Naive thymus-derived CD8-positive, alpha-beta T cell (primary cell): ENCODE measurements at regions not wholly inside any gene's neighbourhood (a gene's known extent, or its start where the extent isn't known, plus 50 kb on each side); places are given as distances from the start of the nearest gene placed in this dataset.
"Not testable (repeated sequence)": the region's sequence is repeated elsewhere in the genome, so short reads cannot be mapped to it uniquely, and the experiment has no call there.

ENCODE experiments used
- ATAC-seq, 2 donors: fragments of 150-1000 bp; cut with Tn5 transposase in 1 of 2; sonication (Bioruptor Pico), chemical (Tn5 transposase) in 1 of 2; 1 replicate in 1 of 2; 2 replicates in 1 of 2; pipeline ENCODE4 v1.10.0; 2021; ENCODE audit warnings: mild to moderate bottlenecking in 2 of 2, moderate library complexity in 2 of 2
- POLR2A ChIA-PET: fragments of 350-600 bp; sonication (Branson Sonifier 250); formaldehyde crosslinking; loops from one replicate; lab custom pipeline; 2021; ENCODE audit warnings: antibody characterized with exemption; lab: Charles Lee
- DNase-seq, 10 donors: peaks; one replicate each; pipeline versions ENCODE4 v3.0.0 to v3.0.0-alpha.2; 2020 to 2022
- H3K27ac Mint-ChIP-seq, 10 donors: one replicate each; pipeline ENCODE4 v1.8.0; 2020 to 2022; ENCODE audit warnings: mild to moderate bottlenecking in 10 of 10, mixed read lengths in 10 of 10, moderate library complexity in 4 of 10, inconsistent platforms in 1 of 10
- H3K27me3 Mint-ChIP-seq, 5 donors: one replicate each; pipeline ENCODE4 v1.8.0; 2021 to 2022; ENCODE audit warnings: mixed read lengths in 5 of 5
- H3K36me3 Mint-ChIP-seq, 3 donors: one replicate each; pipeline ENCODE4 v1.8.0; 2020 to 2022; ENCODE audit warnings: mixed read lengths in 3 of 3, mild to moderate bottlenecking in 2 of 3, inconsistent platforms in 1 of 3
- H3K4me1 Mint-ChIP-seq, 4 donors: one replicate each; pipeline ENCODE4 v1.8.0; 2021 to 2022; ENCODE audit warnings: mixed read lengths in 4 of 4
- H3K4me3 Mint-ChIP-seq, 10 donors: one replicate each; pipeline ENCODE4 v1.8.0; 2020 to 2022; ENCODE audit warnings: mild to moderate bottlenecking in 10 of 10, mixed read lengths in 10 of 10, moderate library complexity in 6 of 10, inconsistent platforms in 1 of 10
- H3K9me3 Mint-ChIP-seq, 9 donors: one replicate each; pipeline ENCODE4 v1.8.0; 2020 to 2022; ENCODE audit warnings: mixed read lengths in 9 of 9, mild to moderate bottlenecking in 3 of 9, inconsistent platforms in 1 of 9, moderate library complexity in 1 of 9

- DNase-seq = no peak
- ATAC-seq = no peak
- Mint-ChIP-seq H3K4me1 (no peaks in the 10 kb centered on the region), H3K27me3 (no peaks in the 10 kb centered on the region), H3K4me3 (no peak overlapping the region), H3K36me3 (no peaks in the 10 kb centered on the region), H3K9me3 (peaks cover 2 to 21% (median 7%) of the 10 kb centered on the region in 9 donors), H3K27ac (no peak overlapping the region)
- POLR2A ChIA-PET = no interaction called here
Observed at GRCh38 chr7:119046068-119046467, 821.6 kb downstream of the ANKRD7 start.

GRCh38 chr7:119065966-119066365 lies 841.5 kb downstream of the ANKRD7 start:
- H3K4me3 Mint-ChIP-seq = no peak overlapping the region
- DNase-seq (no peak), ATAC-seq (no peak)
- no peak overlapping the region for H3K27ac Mint-ChIP-seq
- POLR2A ChIA-PET = no interaction called here
- H3K9me3 Mint-ChIP-seq = peaks cover 0 to 15% (median 2%) of the 10 kb centered on the region in 9 donors
- H3K4me1 Mint-ChIP-seq = no peaks in the 10 kb centered on the region
- no peaks in the 10 kb centered on the region for H3K36me3 Mint-ChIP-seq
- no peaks in the 10 kb centered on the region for H3K27me3 Mint-ChIP-seq

GRCh38 chr7:119086026-119086425 lies 861.5 kb downstream of the ANKRD7 start:
- POLR2A ChIA-PET = no interaction called here
- Mint-ChIP-seq H3K4me3 (no peak overlapping the region), H3K36me3 (no peaks in the 10 kb centered on the region), H3K9me3 (peaks cover 3 to 29% (median 10%) of the 10 kb centered on the region in 9 donors), H3K27me3 (no peaks in the 10 kb centered on the region), H3K4me1 (peaks cover 0 to 2% (median 0%) of the 10 kb centered on the region in 4 donors), H3K27ac (no peak overlapping the region)
- no peak for ATAC-seq
- DNase-seq = no peak

- no peak overlapping the region for H3K27ac Mint-ChIP-seq
- DNase-seq (no peak), ATAC-seq (no peak)
- POLR2A ChIA-PET = no interaction called here
- H3K36me3 Mint-ChIP-seq = no peaks in the 10 kb centered on the region
- no peaks in the 10 kb centered on the region for H3K27me3 Mint-ChIP-seq
- H3K4me3 Mint-ChIP-seq = no peak overlapping the region
- H3K4me1 Mint-ChIP-seq = peaks cover 0 to 2% (median 0%) of the 10 kb centered on the region in 4 donors
- peaks cover 0 to 29% (median 10%) of the 10 kb centered on the region in 9 donors for H3K9me3 Mint-ChIP-seq
Observed at GRCh38 chr7:119090851-119091250, 866.3 kb downstream of the ANKRD7 start.

- Mint-ChIP-seq H3K4me1 (no peaks in the 10 kb centered on the region), H3K36me3 (no peaks in the 10 kb centered on the region)
Observed at GRCh38 chr7:119096683-119097082, 872.2 kb downstream of the ANKRD7 start.

GRCh38 chr7:119100611-119101258 lies 876.2 kb downstream of the ANKRD7 start:
- POLR2A ChIA-PET = not testable (repeated sequence)

More at GRCh38 chr7:119096683-119097082, 872.2 kb downstream of the ANKRD7 start:
- Mint-ChIP-seq H3K9me3 (peaks cover 0 to 20% (median 11%) of the 10 kb centered on the region in 9 donors), H3K27me3 (no peaks in the 10 kb centered on the region), H3K4me3 (no peak overlapping the region), H3K27ac (no peak overlapping the region)
- no peak for ATAC-seq
- POLR2A ChIA-PET = no interaction called here
- no peak for DNase-seq

GRCh38 chr7:119102291-119102690 lies 877.8 kb downstream of the ANKRD7 start:
- Mint-ChIP-seq H3K36me3 (no peaks in the 10 kb centered on the region), H3K4me1 (no peaks in the 10 kb centered on the region), H3K27ac (no peak overlapping the region), H3K9me3 (peaks cover 0 to 13% (median 5%) of the 10 kb centered on the region in 9 donors), H3K4me3 (no peak overlapping the region), H3K27me3 (no peaks in the 10 kb centered on the region)
- ATAC-seq (no peak), DNase-seq (no peak)
- POLR2A ChIA-PET = no interaction called here

More at GRCh38 chr7:119100611-119101258, 876.2 kb downstream of the ANKRD7 start:
- not testable (repeated sequence) for H3K27ac Mint-ChIP-seq, DNase-seq, H3K4me1 Mint-ChIP-seq, H3K27me3 Mint-ChIP-seq, ATAC-seq, H3K36me3 Mint-ChIP-seq, H3K4me3 Mint-ChIP-seq
- H3K9me3 Mint-ChIP-seq = peaks cover 0 to 20% (median 6%) of the 10 kb centered on the region in 9 donors

GRCh38 chr7:119105381-119105780 lies 880.9 kb downstream of the ANKRD7 start:
- no peaks in the 10 kb centered on the region for H3K36me3 Mint-ChIP-seq
- H3K9me3 Mint-ChIP-seq = peaks cover 2 to 13% (median 7%) of the 10 kb centered on the region in 9 donors
- H3K27ac Mint-ChIP-seq = no peak overlapping the region
- DNase-seq (no peak), ATAC-seq (no peak)
- POLR2A ChIA-PET = no interaction called here
- H3K27me3 Mint-ChIP-seq = no peaks in the 10 kb centered on the region
- no peak overlapping the region for H3K4me3 Mint-ChIP-seq
- no peaks in the 10 kb centered on the region for H3K4me1 Mint-ChIP-seq

- Mint-ChIP-seq H3K4me3 (no peak overlapping the region), H3K27me3 (no peaks in the 10 kb centered on the region), H3K9me3 (peaks cover 0 to 9% (median 3%) of the 10 kb centered on the region in 9 donors), H3K36me3 (no peaks in the 10 kb centered on the region), H3K4me1 (no peaks in the 10 kb centered on the region), H3K27ac (no peak overlapping the region)
- POLR2A ChIA-PET = no interaction called here
- ATAC-seq (no peak), DNase-seq (peak in 1 of 10 donors; percentile 52)
Observed at GRCh38 chr7:119123326-119123725, 898.8 kb downstream of the ANKRD7 start.

- POLR2A ChIA-PET = no interaction called here
- Mint-ChIP-seq H3K4me3 (no peak overlapping the region), H3K4me1 (no peaks in the 10 kb centered on the region), H3K27me3 (no peaks in the 10 kb centered on the region), H3K9me3 (peaks cover 0 to 9% (median 3%) of the 10 kb centered on the region in 9 donors), H3K36me3 (no peaks in the 10 kb centered on the region), H3K27ac (no peak overlapping the region)
- DNase-seq (no peak), ATAC-seq (no peak)
Observed at GRCh38 chr7:119127706-119128105, 903.2 kb downstream of the ANKRD7 start.

- Mint-ChIP-seq H3K9me3 (peaks cover 0 to 6% (median 0%) of the 10 kb centered on the region in 9 donors), H3K27me3 (no peaks in the 10 kb centered on the region), H3K4me1 (no peaks in the 10 kb centered on the region), H3K4me3 (no peak overlapping the region), H3K27ac (no peak overlapping the region), H3K36me3 (no peaks in the 10 kb centered on the region)
- DNase-seq (no peak), ATAC-seq (no peak)
- POLR2A ChIA-PET = no interaction called here
Observed at GRCh38 chr7:119132436-119132835, 907.9 kb downstream of the ANKRD7 start.

- H3K27ac Mint-ChIP-seq = no peak overlapping the region
- H3K9me3 Mint-ChIP-seq = peaks cover 2 to 33% (median 20%) of the 10 kb centered on the region in 9 donors
- POLR2A ChIA-PET = no interaction called here
Observed at GRCh38 chr7:119167431-119167830, 942.9 kb downstream of the ANKRD7 start.

GRCh38 chr7:119172043-119172442 lies 947.5 kb downstream of the ANKRD7 start:
- POLR2A ChIA-PET = no interaction called here
- H3K36me3 Mint-ChIP-seq = peaks cover 0 to 9% (median 0%) of the 10 kb centered on the region in 3 donors
- no peak overlapping the region for H3K27ac Mint-ChIP-seq
- H3K27me3 Mint-ChIP-seq = peaks cover 0 to 1% (median 0%) of the 10 kb centered on the region in 5 donors
- no peak overlapping the region for H3K4me3 Mint-ChIP-seq
- DNase-seq = no peak
- peaks cover 0 to 14% (median 9%) of the 10 kb centered on the region in 9 donors for H3K9me3 Mint-ChIP-seq
- no peaks in the 10 kb centered on the region for H3K4me1 Mint-ChIP-seq
- ATAC-seq = no peak

More at GRCh38 chr7:119167431-119167830, 942.9 kb downstream of the ANKRD7 start:
- Mint-ChIP-seq H3K4me3 (no peak overlapping the region), H3K27me3 (no peaks in the 10 kb centered on the region), H3K4me1 (no peaks in the 10 kb centered on the region), H3K36me3 (peaks cover 0 to 14% (median 0%) of the 10 kb centered on the region in 3 donors)
- DNase-seq (no peak), ATAC-seq (no peak)
